ENCODE measurements at regions not wholly inside any gene's neighbourhood (a gene's known extent, or its start where the extent isn't known, plus 50 kb on each side); places are given as distances from the start of the nearest gene placed in this dataset.

DNA sequence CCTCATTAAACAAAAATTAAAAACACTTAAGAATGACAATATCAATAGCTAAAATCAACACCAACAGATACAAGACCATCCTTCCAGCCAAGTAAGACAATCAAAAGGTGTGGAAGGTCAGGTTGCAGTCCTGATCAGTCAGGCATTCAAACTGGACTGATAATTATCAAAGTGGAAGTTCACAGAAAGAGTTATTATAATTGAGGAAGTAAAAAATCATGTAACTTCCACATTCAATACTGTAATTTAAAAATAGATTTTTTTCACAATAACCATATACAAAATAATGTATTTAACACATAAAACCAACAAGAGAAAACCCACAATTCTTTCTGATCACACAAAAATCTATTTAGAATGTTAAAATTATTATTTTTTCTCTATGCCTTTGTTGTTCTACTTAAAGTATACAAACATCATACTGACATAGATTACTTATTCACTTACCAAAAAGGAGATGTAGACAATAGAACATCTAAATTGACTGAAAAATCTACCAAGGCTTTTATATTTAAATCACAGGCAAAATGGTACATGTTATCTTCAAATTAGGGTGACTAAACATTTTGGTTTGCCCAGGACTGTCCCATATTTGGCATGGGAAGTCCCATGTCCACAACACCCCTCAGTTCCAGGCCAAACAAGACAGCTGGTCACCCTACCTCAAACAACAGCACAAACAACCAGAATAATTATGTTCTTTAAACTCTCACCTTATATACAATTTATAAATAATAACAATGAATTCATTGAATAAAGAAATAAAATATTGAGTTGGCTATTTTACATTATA lies 142.5 kb upstream of the SLC24A2 start:
- H3K4me1 ChIP-seq (ENCODE audit: control insufficient read depth in 1 of 2, insufficient read depth in 2 of 2, low read length in 2 of 2): peaks cover 0 to 4% of the 10 kb centered on the region in 2 donors
- H3K27me3 ChIP-seq (ENCODE audit: low read depth, low read length): no peaks in the 10 kb centered on the region
- H3K36me3 ChIP-seq (ENCODE audit: control insufficient read depth in 1 of 2, insufficient read depth in 2 of 2, low read length in 2 of 2): no peaks in the 10 kb centered on the region
- H3K4me3 ChIP-seq (ENCODE audit: low read depth in 1 of 2, low read length in 2 of 2): no peak overlapping the region
- H3K27ac ChIP-seq (ENCODE audit: low read length): no peak overlapping the region
- H3K9me3 ChIP-seq (ENCODE audit: control insufficient read depth in 1 of 2, low read length in 2 of 2): no peaks in the 10 kb centered on the region

DNA sequence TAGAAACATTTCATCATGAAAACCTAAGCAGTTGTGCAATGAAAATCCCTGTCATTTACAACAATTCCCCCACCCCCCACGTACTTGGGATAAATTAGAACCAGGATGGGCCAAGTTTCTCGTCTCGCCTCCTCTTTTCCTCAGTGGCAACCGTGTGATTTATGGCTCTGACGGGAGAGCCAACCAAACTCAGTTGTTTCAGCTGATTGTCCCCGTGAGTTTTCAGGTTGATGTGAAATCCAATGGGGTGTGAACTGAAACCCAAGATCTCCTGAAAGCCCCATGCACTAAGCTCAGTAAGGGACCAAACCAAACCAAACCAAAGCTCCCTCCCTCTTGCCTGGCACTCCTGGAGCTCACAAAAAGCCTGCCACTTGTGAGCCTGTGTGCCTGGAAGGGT lies 138.7 kb upstream of the SLC24A2 start:
- H3K27me3 ChIP-seq (ENCODE audit: low read depth, low read length): no peaks in the 10 kb centered on the region
- no peak overlapping the region for H3K27ac ChIP-seq (ENCODE audit: low read length)

GRCh38 chr9:19926774-19927173 lies 137.9 kb upstream of the SLC24A2 start:
- Histone ChIP-seq H3K27ac (ENCODE audit: low read length) (no peak overlapping the region), H3K27me3 (ENCODE audit: low read depth, low read length) (no peaks in the 10 kb centered on the region), H3K4me1 (ENCODE audit: control insufficient read depth in 1 of 2, insufficient read depth in 2 of 2, low read length in 2 of 2) (peaks cover 0 to 3% of the 10 kb centered on the region in 2 donors), H3K4me3 (ENCODE audit: low read depth in 1 of 2, low read length in 2 of 2) (peak overlapping the region in 1 of 2 donors; percentile 59), H3K36me3 (ENCODE audit: control insufficient read depth in 1 of 2, insufficient read depth in 2 of 2, low read length in 2 of 2) (no peaks in the 10 kb centered on the region), H3K9me3 (ENCODE audit: control insufficient read depth in 1 of 2, low read length in 2 of 2) (no peaks in the 10 kb centered on the region)

More for the DNA sequence above, 138.7 kb upstream of the SLC24A2 start:
- H3K4me1 ChIP-seq (ENCODE audit: control insufficient read depth in 1 of 2, insufficient read depth in 2 of 2, low read length in 2 of 2): peaks cover 0 to 3% of the 10 kb centered on the region in 2 donors
- H3K36me3 ChIP-seq (ENCODE audit: control insufficient read depth in 1 of 2, insufficient read depth in 2 of 2, low read length in 2 of 2): no peaks in the 10 kb centered on the region
- no peaks in the 10 kb centered on the region for H3K9me3 ChIP-seq (ENCODE audit: control insufficient read depth in 1 of 2, low read length in 2 of 2)
- H3K4me3 ChIP-seq (ENCODE audit: low read depth in 1 of 2, low read length in 2 of 2): no peak overlapping the region

DNA sequence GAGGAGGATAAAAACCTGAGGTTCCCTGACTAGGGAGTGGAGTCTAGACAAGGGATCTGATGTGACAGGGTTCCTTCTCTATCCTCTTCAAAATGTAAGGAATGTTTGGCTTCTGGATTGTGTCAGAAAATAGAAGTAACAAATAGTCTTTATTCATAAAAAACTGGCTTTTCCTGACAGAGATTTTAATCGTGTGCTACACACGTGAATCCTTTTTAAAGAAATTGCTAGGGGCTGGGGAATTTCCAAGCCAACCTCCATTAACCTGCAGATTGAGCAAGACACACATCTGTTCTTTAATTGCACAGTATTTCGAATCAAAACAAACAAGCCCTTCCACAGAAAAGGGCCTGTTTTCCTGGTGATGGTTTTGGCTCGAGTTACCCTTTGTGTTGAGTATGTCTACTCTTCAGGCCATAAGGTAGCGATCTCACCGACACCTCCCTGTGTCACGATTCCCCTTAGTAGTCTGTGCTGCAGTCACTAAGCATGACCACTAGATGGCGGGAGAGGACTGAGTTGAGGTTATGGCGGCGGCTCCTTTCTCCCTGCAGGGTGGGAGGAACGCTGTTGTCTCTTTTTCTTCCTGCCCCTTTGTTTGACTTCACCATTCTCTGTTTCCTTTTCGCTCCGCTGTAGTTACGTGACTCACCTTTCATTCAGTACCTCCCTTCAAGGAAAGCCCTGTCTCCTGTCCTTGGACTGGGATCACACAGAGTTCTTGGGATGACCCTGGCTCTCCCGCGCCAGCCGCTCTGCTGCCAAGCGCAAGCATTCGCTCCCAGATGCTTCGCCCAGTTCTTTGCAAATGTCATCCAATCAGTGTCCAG lies 137.1 kb upstream of the SLC24A2 start:
- no peaks in the 10 kb centered on the region for H3K27me3 ChIP-seq (ENCODE audit: low read depth, low read length)
- no peaks in the 10 kb centered on the region for H3K36me3 ChIP-seq (ENCODE audit: control insufficient read depth in 1 of 2, insufficient read depth in 2 of 2, low read length in 2 of 2)
- H3K9me3 ChIP-seq (ENCODE audit: control insufficient read depth in 1 of 2, low read length in 2 of 2): no peaks in the 10 kb centered on the region
- peaks cover 0 to 3% of the 10 kb centered on the region in 2 donors for H3K4me1 ChIP-seq (ENCODE audit: control insufficient read depth in 1 of 2, insufficient read depth in 2 of 2, low read length in 2 of 2)
- H3K4me3 ChIP-seq (ENCODE audit: low read depth in 1 of 2, low read length in 2 of 2): peak overlapping the region; percentile 57 to 59
- no peak overlapping the region for H3K27ac ChIP-seq (ENCODE audit: low read length)

DNA sequence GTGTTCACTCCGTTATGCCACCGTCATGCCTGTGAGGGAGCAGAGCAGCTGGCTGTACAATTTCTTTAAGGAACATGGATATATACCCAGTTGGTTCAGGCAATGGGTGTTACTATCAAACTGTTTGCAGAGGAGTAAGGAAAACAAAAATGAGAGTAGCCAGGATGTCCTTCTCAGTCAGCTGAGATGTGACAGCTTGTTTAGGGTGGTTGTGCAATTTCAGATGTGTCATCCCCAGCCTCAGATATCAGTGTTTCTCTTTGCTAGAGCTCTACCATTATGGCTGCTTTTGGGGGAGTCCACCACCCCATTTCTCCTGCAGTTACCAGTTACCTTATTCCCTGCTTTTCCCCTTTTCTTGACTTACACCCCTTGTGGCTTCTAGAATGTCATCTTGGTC lies 135.2 kb upstream of the SLC24A2 start:
- no peak overlapping the region for H3K4me3 ChIP-seq (ENCODE audit: low read depth in 1 of 2, low read length in 2 of 2)
- no peaks in the 10 kb centered on the region for H3K9me3 ChIP-seq (ENCODE audit: control insufficient read depth in 1 of 2, low read length in 2 of 2)
- H3K27ac ChIP-seq (ENCODE audit: low read length): no peak overlapping the region
- H3K27me3 ChIP-seq (ENCODE audit: low read depth, low read length): no peaks in the 10 kb centered on the region
- H3K4me1 ChIP-seq (ENCODE audit: control insufficient read depth in 1 of 2, insufficient read depth in 2 of 2, low read length in 2 of 2): peaks cover 0 to 3% of the 10 kb centered on the region in 2 donors
- no peaks in the 10 kb centered on the region for H3K36me3 ChIP-seq (ENCODE audit: control insufficient read depth in 1 of 2, insufficient read depth in 2 of 2, low read length in 2 of 2)

DNA sequence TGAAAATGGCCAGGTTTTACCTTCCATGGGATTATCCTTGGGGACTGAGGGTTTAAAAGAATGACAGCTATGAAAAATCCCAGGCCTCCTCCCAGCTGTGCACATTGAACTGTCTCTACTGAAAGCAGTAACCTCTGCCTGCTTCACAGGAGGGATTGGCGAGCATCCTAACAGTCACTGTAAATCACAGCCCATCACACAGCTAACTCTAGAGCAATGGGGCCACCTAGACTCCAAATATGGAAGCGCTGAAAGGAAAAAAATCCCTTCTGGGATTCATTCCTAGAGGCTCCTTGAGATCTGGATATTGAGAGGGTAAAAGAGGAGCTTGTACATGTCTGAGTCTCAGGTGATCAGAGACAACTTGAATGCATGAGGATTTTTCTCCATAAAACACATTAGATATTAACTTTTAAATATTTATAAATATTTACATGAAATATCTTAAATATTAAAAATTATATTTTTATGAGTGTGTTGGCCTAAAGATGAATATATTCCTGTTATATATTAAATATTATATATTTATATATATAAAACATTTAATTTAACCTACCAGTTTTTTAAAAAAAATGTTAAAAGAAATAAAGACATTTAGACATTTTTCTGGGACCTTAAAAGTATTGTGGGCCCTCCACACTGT lies 133.8 kb upstream of the SLC24A2 start:
- Histone ChIP-seq H3K4me3 (ENCODE audit: low read depth in 1 of 2, low read length in 2 of 2) (no peak overlapping the region), H3K4me1 (ENCODE audit: control insufficient read depth in 1 of 2, insufficient read depth in 2 of 2, low read length in 2 of 2) (peaks cover 0 to 3% of the 10 kb centered on the region in 2 donors), H3K27me3 (ENCODE audit: low read depth, low read length) (no peaks in the 10 kb centered on the region), H3K27ac (ENCODE audit: low read length) (no peak overlapping the region), H3K36me3 (ENCODE audit: control insufficient read depth in 1 of 2, insufficient read depth in 2 of 2, low read length in 2 of 2) (no peaks in the 10 kb centered on the region), H3K9me3 (ENCODE audit: control insufficient read depth in 1 of 2, low read length in 2 of 2) (no peaks in the 10 kb centered on the region)

DNA sequence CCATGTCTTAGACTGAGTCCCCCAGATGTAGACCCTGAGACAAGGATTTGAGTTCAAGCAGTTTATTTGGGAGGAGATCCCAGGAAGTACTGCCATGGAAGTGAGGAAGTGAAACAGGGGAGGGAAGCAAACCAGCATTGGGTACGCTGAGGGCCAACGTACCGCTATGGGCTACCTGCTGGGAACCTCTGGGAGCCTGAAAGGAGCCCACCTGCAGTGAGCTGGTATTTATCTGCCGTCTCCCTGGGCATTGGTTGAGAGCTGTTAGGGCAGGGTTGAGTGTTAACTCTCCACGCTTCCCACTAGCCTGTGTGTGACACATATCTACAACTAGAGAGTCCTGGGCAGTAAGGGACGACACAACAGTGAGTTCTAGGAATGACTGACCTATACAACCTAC lies 131.6 kb upstream of the SLC24A2 start:
- H3K27ac ChIP-seq (ENCODE audit: low read length): no peak overlapping the region
- no peaks in the 10 kb centered on the region for H3K27me3 ChIP-seq (ENCODE audit: low read depth, low read length)
- no peaks in the 10 kb centered on the region for H3K4me1 ChIP-seq (ENCODE audit: control insufficient read depth in 1 of 2, insufficient read depth in 2 of 2, low read length in 2 of 2)
- H3K36me3 ChIP-seq (ENCODE audit: control insufficient read depth in 1 of 2, insufficient read depth in 2 of 2, low read length in 2 of 2): no peaks in the 10 kb centered on the region
- H3K9me3 ChIP-seq (ENCODE audit: control insufficient read depth in 1 of 2, low read length in 2 of 2): no peaks in the 10 kb centered on the region
- H3K4me3 ChIP-seq (ENCODE audit: low read depth in 1 of 2, low read length in 2 of 2): no peak overlapping the region

DNA sequence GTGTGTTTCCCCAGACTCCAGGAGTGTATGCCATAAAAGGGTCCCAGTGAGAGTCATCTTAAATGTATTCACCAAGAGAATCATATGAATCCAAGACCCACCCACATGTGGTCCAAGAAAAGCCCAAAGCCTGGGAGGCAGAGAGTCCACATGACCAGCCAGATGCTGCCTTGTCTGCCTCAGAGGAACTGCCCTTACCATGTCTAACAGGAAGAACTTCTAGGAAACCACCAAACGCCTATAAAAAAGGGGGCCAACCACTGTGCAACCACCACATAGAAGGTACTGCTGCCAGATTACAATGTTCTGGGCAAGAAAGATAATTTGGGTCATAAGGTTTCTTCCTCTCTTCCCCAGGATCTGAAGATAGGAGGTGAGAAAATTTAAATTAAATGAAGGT lies 129.8 kb upstream of the SLC24A2 start:
- Histone ChIP-seq H3K36me3 (ENCODE audit: control insufficient read depth in 1 of 2, insufficient read depth in 2 of 2, low read length in 2 of 2) (no peaks in the 10 kb centered on the region), H3K9me3 (ENCODE audit: control insufficient read depth in 1 of 2, low read length in 2 of 2) (no peaks in the 10 kb centered on the region), H3K27ac (ENCODE audit: low read length) (no peak overlapping the region), H3K4me3 (ENCODE audit: low read depth in 1 of 2, low read length in 2 of 2) (no peak overlapping the region), H3K4me1 (ENCODE audit: control insufficient read depth in 1 of 2, insufficient read depth in 2 of 2, low read length in 2 of 2) (no peaks in the 10 kb centered on the region), H3K27me3 (ENCODE audit: low read depth, low read length) (no peaks in the 10 kb centered on the region)

GRCh38 chr9:19914044-19914443 lies 125.2 kb upstream of the SLC24A2 start:
- Histone ChIP-seq H3K4me3 (ENCODE audit: low read depth in 1 of 2, low read length in 2 of 2) (no peak overlapping the region), H3K36me3 (ENCODE audit: control insufficient read depth in 1 of 2, insufficient read depth in 2 of 2, low read length in 2 of 2) (no peaks in the 10 kb centered on the region), H3K9me3 (ENCODE audit: control insufficient read depth in 1 of 2, low read length in 2 of 2) (no peaks in the 10 kb centered on the region), H3K27ac (ENCODE audit: low read length) (no peak overlapping the region), H3K27me3 (ENCODE audit: low read depth, low read length) (no peaks in the 10 kb centered on the region), H3K4me1 (ENCODE audit: control insufficient read depth in 1 of 2, insufficient read depth in 2 of 2, low read length in 2 of 2) (no peaks in the 10 kb centered on the region)

DNA sequence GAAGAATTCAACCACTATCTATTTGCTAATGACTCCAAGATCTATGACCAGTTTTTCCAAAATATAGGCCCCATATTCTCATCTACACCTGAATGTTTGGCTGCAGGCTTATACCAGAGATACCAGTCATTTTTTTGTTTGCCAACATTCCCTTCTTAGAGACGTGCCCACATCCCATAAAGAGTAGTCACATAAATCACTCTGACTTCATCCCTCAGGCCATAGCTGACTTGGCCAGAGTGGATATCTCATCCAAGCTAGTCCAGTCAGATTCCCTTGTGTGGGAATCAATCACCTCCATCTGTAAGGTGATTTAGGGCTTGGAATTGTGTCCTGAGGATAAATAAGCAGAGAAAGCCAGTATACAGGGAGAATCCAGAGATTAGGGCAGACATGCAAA lies 124.3 kb upstream of the SLC24A2 start:
- Histone ChIP-seq H3K27ac (ENCODE audit: low read length) (no peak overlapping the region), H3K9me3 (ENCODE audit: control insufficient read depth in 1 of 2, low read length in 2 of 2) (no peaks in the 10 kb centered on the region), H3K36me3 (ENCODE audit: control insufficient read depth in 1 of 2, insufficient read depth in 2 of 2, low read length in 2 of 2) (no peaks in the 10 kb centered on the region), H3K27me3 (ENCODE audit: low read depth, low read length) (no peaks in the 10 kb centered on the region), H3K4me1 (ENCODE audit: control insufficient read depth in 1 of 2, insufficient read depth in 2 of 2, low read length in 2 of 2) (no peaks in the 10 kb centered on the region), H3K4me3 (ENCODE audit: low read depth in 1 of 2, low read length in 2 of 2) (no peak overlapping the region)

- Histone ChIP-seq H3K27ac (ENCODE audit: low read length) (no peak overlapping the region), H3K4me1 (ENCODE audit: control insufficient read depth in 1 of 2, insufficient read depth in 2 of 2, low read length in 2 of 2) (no peaks in the 10 kb centered on the region), H3K4me3 (ENCODE audit: low read depth in 1 of 2, low read length in 2 of 2) (no peak overlapping the region), H3K27me3 (ENCODE audit: low read depth, low read length) (no peaks in the 10 kb centered on the region), H3K36me3 (ENCODE audit: control insufficient read depth in 1 of 2, insufficient read depth in 2 of 2, low read length in 2 of 2) (no peaks in the 10 kb centered on the region), H3K9me3 (ENCODE audit: control insufficient read depth in 1 of 2, low read length in 2 of 2) (no peaks in the 10 kb centered on the region)
Observed at GRCh38 chr9:19903076-19903475, 114.2 kb upstream of the SLC24A2 start.

Data from muscle layer of duodenum (tissue), 2 donors.